C1 segment of cervical spinal cord (tissue), 14 donors: ENCODE measurements at regions not wholly inside any gene's neighbourhood (a gene's known extent, or its start where the extent isn't known, plus 50 kb on each side); places are given as distances from the start of the nearest gene placed in this dataset.

Source experiments
- DNase-seq, 14 donors: peaks; one replicate each; lab custom pipeline; 2025; lab: John Stamatoyannopoulos, UW

DNA sequence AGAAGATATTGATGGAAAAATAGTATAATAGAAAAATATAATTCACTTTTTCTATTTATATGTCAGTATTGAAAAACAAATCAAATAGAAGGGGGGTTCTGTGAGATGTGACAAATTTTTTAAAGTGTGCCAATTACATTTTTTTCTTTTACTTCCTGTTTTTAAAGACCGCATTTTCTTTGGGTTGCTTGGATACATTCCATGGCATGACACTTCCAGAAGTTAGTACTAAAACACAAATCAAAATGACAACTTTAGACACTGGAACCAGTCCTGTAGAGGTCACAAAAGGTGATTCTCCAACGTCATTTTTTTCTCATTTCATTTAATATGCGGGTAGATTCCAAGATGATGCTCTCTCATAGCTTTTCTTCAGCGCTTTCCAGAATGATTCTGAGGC, 116.2 kb upstream of the GNPDA2 start:
- DNase-seq = no peak

- no peak for DNase-seq
Measured at GRCh38 chr4:44817930-44818329, 91.6 kb upstream of the GNPDA2 start.

GRCh38 chr4:44806071-44806470, 79.7 kb upstream of the GNPDA2 start:
- no peak for DNase-seq

- no peak for DNase-seq
Measured at GRCh38 chr4:44804301-44804700, 77.9 kb upstream of the GNPDA2 start.

DNA sequence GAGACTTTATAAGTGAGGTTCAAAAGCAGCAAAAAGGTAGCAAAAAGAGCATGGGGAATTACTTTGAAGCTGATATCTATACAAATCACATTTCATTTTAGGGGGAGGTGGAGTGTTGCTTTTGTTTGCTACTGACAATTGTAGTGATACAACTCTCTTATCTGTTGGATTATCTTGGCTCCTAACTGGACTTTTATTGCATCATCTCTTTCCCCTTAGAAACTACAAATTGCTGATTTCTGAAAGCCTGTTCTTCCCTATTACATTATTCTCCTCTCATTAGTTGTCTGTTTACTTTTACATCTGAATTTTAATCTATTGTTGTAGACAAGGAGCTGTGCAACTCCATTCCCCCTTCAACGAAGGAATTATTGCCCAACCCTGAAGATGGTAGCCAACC, 75.0 kb upstream of the GNPDA2 start:
- DNase-seq = no peak

GRCh38 chr4:44791831-44792230, 65.5 kb upstream of the GNPDA2 start:
- DNase-seq = no peak

DNA sequence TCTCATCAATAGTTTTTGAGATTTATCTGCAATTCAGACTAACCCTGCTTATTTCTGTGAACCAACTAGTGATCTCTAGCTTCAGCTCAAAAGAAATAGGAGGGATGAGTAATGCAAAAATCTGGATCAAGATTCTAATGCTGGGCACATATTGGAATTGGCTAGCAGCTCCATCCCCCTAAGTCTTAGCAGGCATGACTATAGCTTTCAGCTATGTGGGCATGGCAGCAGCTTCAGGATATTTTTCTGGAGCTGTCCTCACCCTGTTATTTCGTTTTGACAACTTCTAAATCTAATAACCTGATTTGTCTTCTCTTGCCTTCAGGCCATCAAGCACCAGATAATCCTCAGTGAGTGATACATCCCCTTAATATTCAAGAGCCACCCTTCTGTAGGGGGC, 50.8 kb upstream of the GNPDA2 start:
- DNase-seq = no peak
